ENCODE measurements at regions not wholly inside any gene's neighbourhood (a gene's known extent, or its start where the extent isn't known, plus 50 kb on each side); places are given as distances from the start of the nearest gene placed in this dataset.

GRCh38 chrX:13939741-13940597 lies 89.7 kb downstream of the GEMIN8 start:
- TF ChIP-seq CTCF (IDR thresholded peaks at IDR 0.05; ENCODE audit: low read length) (no peak), EZH2phosphoT487 (IDR thresholded peaks at IDR 0.05; ENCODE audit: low read length) (no peak), EZH2 (optimal IDR thresholded peaks at IDR 0.05; ENCODE audit: low read depth, low read length) (no peak)

Measured in MM.1S (cell line).